Naive B cell (primary cell): ENCODE measurements at regions not wholly inside any gene's neighbourhood (a gene's known extent, or its start where the extent isn't known, plus 50 kb on each side); places are given as distances from the start of the nearest gene placed in this dataset.
"Not testable (repeated sequence)": the region's sequence is repeated elsewhere in the genome, so short reads cannot be mapped to it uniquely, and the experiment has no call there.

Experiments
- ATAC-seq, 2 donors: fragments of 150-1000 bp; cut with Tn5 transposase; 2 replicates each; pipeline ENCODE4 v1.10.0; 2021; ENCODE audit warnings: low read depth in 2 of 2, mild to moderate bottlenecking in 2 of 2, moderate library complexity in 2 of 2
- DNase-seq: peaks from one replicate; pipeline ENCODE4 v3.0.0; 2022
- H3K27ac Mint-ChIP-seq, 6 donors: one replicate each; pipeline ENCODE4 v1.8.0; 2020 to 2022; ENCODE audit warnings: mild to moderate bottlenecking in 6 of 6, mixed read lengths in 6 of 6, moderate library complexity in 5 of 6, inconsistent platforms in 2 of 6
- H3K27me3 Mint-ChIP-seq, 3 donors: one replicate each; pipeline ENCODE4 v1.8.0; 2021 to 2022; ENCODE audit warnings: mixed read lengths in 3 of 3, mild to moderate bottlenecking in 1 of 3
- H3K36me3 Mint-ChIP-seq, 2 donors: one replicate each; pipeline ENCODE4 v1.8.0; 2020 to 2022; ENCODE audit warnings: mixed read lengths in 2 of 2, inconsistent platforms in 1 of 2, mild to moderate bottlenecking in 1 of 2
- H3K4me1 Mint-ChIP-seq, 3 donors: one replicate each; pipeline ENCODE4 v1.8.0; 2020 to 2022; ENCODE audit warnings: mixed read lengths in 3 of 3, inconsistent platforms in 1 of 3, mild to moderate bottlenecking in 1 of 3, moderate library complexity in 1 of 3
- H3K4me3 Mint-ChIP-seq, 8 donors: one replicate each; pipeline ENCODE4 v1.8.0; 2020 to 2022; ENCODE audit warnings: mild to moderate bottlenecking in 8 of 8, mixed read lengths in 8 of 8, moderate library complexity in 8 of 8, inconsistent platforms in 2 of 8
- H3K9me3 Mint-ChIP-seq, 7 donors: one replicate each; pipeline ENCODE4 v1.8.0; 2020 to 2022; ENCODE audit warnings: mixed read lengths in 7 of 7, mild to moderate bottlenecking in 5 of 7, inconsistent platforms in 2 of 7, moderate library complexity in 1 of 7

- H3K36me3 Mint-ChIP-seq = peaks cover 0 to 6% of the 10 kb centered on the region in 2 donors
- no peak for ATAC-seq
- H3K4me3 Mint-ChIP-seq = no peak overlapping the region
Observed at GRCh38 chr1:119225831-119226230, 85.4 kb upstream of the WARS2 start.

GRCh38 chr1:119226321-119226720, 85.9 kb upstream of the WARS2 start:
- no peak overlapping the region for H3K27ac Mint-ChIP-seq
- ATAC-seq = no peak

More at GRCh38 chr1:119225831-119226230, 85.4 kb upstream of the WARS2 start:
- Mint-ChIP-seq H3K4me1 (peaks cover 0 to 3% (median 0%) of the 10 kb centered on the region in 3 donors), H3K27ac (no peak overlapping the region), H3K9me3 (no peaks in the 10 kb centered on the region), H3K27me3 (no peaks in the 10 kb centered on the region)
- DNase-seq = no peak

GRCh38 chr1:119226913-119227312, 86.5 kb upstream of the WARS2 start:
- peaks cover 0 to 3% (median 0%) of the 10 kb centered on the region in 3 donors for H3K4me1 Mint-ChIP-seq
- H3K36me3 Mint-ChIP-seq = peaks cover 0 to 6% of the 10 kb centered on the region in 2 donors
- no peak for DNase-seq
- H3K27me3 Mint-ChIP-seq = no peaks in the 10 kb centered on the region
- no peaks in the 10 kb centered on the region for H3K9me3 Mint-ChIP-seq
- ATAC-seq = no peak
- H3K27ac Mint-ChIP-seq = no peak overlapping the region
- H3K4me3 Mint-ChIP-seq = no peak overlapping the region

More at GRCh38 chr1:119226321-119226720, 85.9 kb upstream of the WARS2 start:
- Mint-ChIP-seq H3K27me3 (no peaks in the 10 kb centered on the region), H3K4me3 (no peak overlapping the region), H3K9me3 (no peaks in the 10 kb centered on the region), H3K36me3 (peaks cover 0 to 6% of the 10 kb centered on the region in 2 donors), H3K4me1 (peaks cover 0 to 3% (median 0%) of the 10 kb centered on the region in 3 donors)
- no peak for DNase-seq

- no peak overlapping the region for H3K4me3 Mint-ChIP-seq
- no peak overlapping the region for H3K27ac Mint-ChIP-seq
- H3K9me3 Mint-ChIP-seq = no peaks in the 10 kb centered on the region
- no peaks in the 10 kb centered on the region for H3K27me3 Mint-ChIP-seq
- H3K36me3 Mint-ChIP-seq = peaks cover 0 to 2% of the 10 kb centered on the region in 2 donors
- H3K4me1 Mint-ChIP-seq = no peaks in the 10 kb centered on the region
- DNase-seq (no peak), ATAC-seq (no peak)
Observed at GRCh38 chr1:119227456-119227855, 87.0 kb upstream of the WARS2 start.

GRCh38 chr1:119228335-119229080, 88.1 kb upstream of the WARS2 start:
- no peak for ATAC-seq
- H3K27me3 Mint-ChIP-seq = no peaks in the 10 kb centered on the region
- DNase-seq = no peak
- no peaks in the 10 kb centered on the region for H3K4me1 Mint-ChIP-seq
- H3K36me3 Mint-ChIP-seq = no peaks in the 10 kb centered on the region
- H3K9me3 Mint-ChIP-seq = no peaks in the 10 kb centered on the region
- H3K4me3 Mint-ChIP-seq = no peak overlapping the region
- peak overlapping the region in 1 of 6 donors; percentile 13 for H3K27ac Mint-ChIP-seq

GRCh38 chr1:119235120-119235519, 94.7 kb upstream of the WARS2 start:
- no peak overlapping the region for H3K27ac Mint-ChIP-seq
- ATAC-seq (no peak), DNase-seq (no peak)
- no peaks in the 10 kb centered on the region for H3K27me3 Mint-ChIP-seq
- no peaks in the 10 kb centered on the region for H3K4me1 Mint-ChIP-seq
- H3K4me3 Mint-ChIP-seq = no peak overlapping the region
- H3K9me3 Mint-ChIP-seq = peaks cover 0 to under 1% (median 0%) of the 10 kb centered on the region in 7 donors
- H3K36me3 Mint-ChIP-seq = no peaks in the 10 kb centered on the region

GRCh38 chr1:119245881-119246280, 105.4 kb upstream of the WARS2 start:
- no peaks in the 10 kb centered on the region for H3K4me1 Mint-ChIP-seq
- H3K27ac Mint-ChIP-seq = peak overlapping the region in 1 of 6 donors; percentile 15
- peaks cover 0 to 4% (median 0%) of the 10 kb centered on the region in 7 donors for H3K9me3 Mint-ChIP-seq
- H3K27me3 Mint-ChIP-seq = peaks cover 0 to 3% (median 0%) of the 10 kb centered on the region in 3 donors
- DNase-seq (no peak), ATAC-seq (no peak)
- H3K36me3 Mint-ChIP-seq = peaks cover 0 to 7% of the 10 kb centered on the region in 2 donors
- no peak overlapping the region for H3K4me3 Mint-ChIP-seq

GRCh38 chr1:119249283-119249682, 108.8 kb upstream of the WARS2 start:
- no peaks in the 10 kb centered on the region for H3K4me1 Mint-ChIP-seq
- ATAC-seq (no peak), DNase-seq (no peak)

GRCh38 chr1:119250299-119250698, 109.8 kb upstream of the WARS2 start:
- DNase-seq (no peak), ATAC-seq (no peak)
- H3K27ac Mint-ChIP-seq = peak overlapping the region in 1 of 6 donors; percentile 50
- no peaks in the 10 kb centered on the region for H3K9me3 Mint-ChIP-seq
- H3K4me3 Mint-ChIP-seq = no peak overlapping the region
- H3K4me1 Mint-ChIP-seq = no peaks in the 10 kb centered on the region
- peaks cover 0 to 3% (median 0%) of the 10 kb centered on the region in 3 donors for H3K27me3 Mint-ChIP-seq
- H3K36me3 Mint-ChIP-seq = no peaks in the 10 kb centered on the region

More at GRCh38 chr1:119249283-119249682, 108.8 kb upstream of the WARS2 start:
- peaks cover 0 to 3% (median 0%) of the 10 kb centered on the region in 3 donors for H3K27me3 Mint-ChIP-seq
- no peak overlapping the region for H3K27ac Mint-ChIP-seq
- H3K9me3 Mint-ChIP-seq = peaks cover 0 to 4% (median 0%) of the 10 kb centered on the region in 7 donors
- H3K36me3 Mint-ChIP-seq = peaks cover 0 to 7% of the 10 kb centered on the region in 2 donors
- peak overlapping the region in 1 of 8 donors; percentile 12 for H3K4me3 Mint-ChIP-seq

GRCh38 chr1:119251751-119252150, 111.3 kb upstream of the WARS2 start:
- Mint-ChIP-seq H3K27me3 (no peaks in the 10 kb centered on the region), H3K9me3 (no peaks in the 10 kb centered on the region), H3K27ac (no peak overlapping the region), H3K4me3 (no peak overlapping the region), H3K36me3 (no peaks in the 10 kb centered on the region), H3K4me1 (no peaks in the 10 kb centered on the region)
- DNase-seq = no peak
- ATAC-seq = no peak

- no peak for ATAC-seq
Observed at GRCh38 chr1:119253366-119253765, 112.9 kb upstream of the WARS2 start.

GRCh38 chr1:119254067-119254720, 113.7 kb upstream of the WARS2 start:
- no peak for ATAC-seq
- no peaks in the 10 kb centered on the region for H3K4me1 Mint-ChIP-seq

More at GRCh38 chr1:119253366-119253765, 112.9 kb upstream of the WARS2 start:
- Mint-ChIP-seq H3K36me3 (no peaks in the 10 kb centered on the region), H3K4me3 (no peak overlapping the region), H3K4me1 (no peaks in the 10 kb centered on the region), H3K27me3 (no peaks in the 10 kb centered on the region), H3K27ac (no peak overlapping the region), H3K9me3 (peaks cover 0 to 5% (median 2%) of the 10 kb centered on the region in 7 donors)
- no peak for DNase-seq

GRCh38 chr1:119256089-119256488, 112.5 kb upstream of the HAO2 start:
- not testable (repeated sequence) for H3K4me1 Mint-ChIP-seq, H3K4me3 Mint-ChIP-seq, H3K36me3 Mint-ChIP-seq, H3K27me3 Mint-ChIP-seq, DNase-seq, H3K27ac Mint-ChIP-seq, H3K9me3 Mint-ChIP-seq, ATAC-seq

More at GRCh38 chr1:119254067-119254720, 113.7 kb upstream of the WARS2 start:
- DNase-seq = no peak
- Mint-ChIP-seq H3K9me3 (peaks cover 0 to 10% (median 6%) of the 10 kb centered on the region in 7 donors), H3K36me3 (no peaks in the 10 kb centered on the region), H3K27ac (no peak overlapping the region), H3K4me3 (no peak overlapping the region), H3K27me3 (no peaks in the 10 kb centered on the region)

- Mint-ChIP-seq H3K4me1 (no peaks in the 10 kb centered on the region), H3K9me3 (peaks cover 0 to 10% (median 6%) of the 10 kb centered on the region in 7 donors), H3K36me3 (no peaks in the 10 kb centered on the region), H3K4me3 (no peak overlapping the region), H3K27me3 (peaks cover 0 to 5% (median 0%) of the 10 kb centered on the region in 3 donors), H3K27ac (no peak overlapping the region)
- ATAC-seq = no peak
- DNase-seq = no peak
Observed at GRCh38 chr1:119260506-119260905, 108.1 kb upstream of the HAO2 start.
